GM12891 (cell line): ENCODE measurements at regions not wholly inside any gene's neighbourhood (a gene's known extent, or its start where the extent isn't known, plus 50 kb on each side); places are given as distances from the start of the nearest gene placed in this dataset.

ENCODE experiments used
- POLR2A ChIP-seq: IDR thresholded peaks from 2 replicates; pipeline ENCODE4 v1.6.1; 2011; ENCODE audit warnings: low read depth, low read length, control low read depth
- POLR2AphosphoS5 ChIP-seq: IDR thresholded peaks from 2 replicates; pipeline ENCODE4 v1.6.1; 2011; ENCODE audit warnings: low read depth, low read length, control low read depth
- SPI1 ChIP-seq: IDR thresholded peaks from 2 replicates; pipeline ENCODE4 v1.6.1; 2011; ENCODE audit warnings: low read depth, low read length, control low read depth
- TAF1 ChIP-seq: IDR thresholded peaks from 2 replicates; pipeline ENCODE4 v1.6.1; 2011; ENCODE audit warnings: low read depth, low read length, control low read depth

DNA sequence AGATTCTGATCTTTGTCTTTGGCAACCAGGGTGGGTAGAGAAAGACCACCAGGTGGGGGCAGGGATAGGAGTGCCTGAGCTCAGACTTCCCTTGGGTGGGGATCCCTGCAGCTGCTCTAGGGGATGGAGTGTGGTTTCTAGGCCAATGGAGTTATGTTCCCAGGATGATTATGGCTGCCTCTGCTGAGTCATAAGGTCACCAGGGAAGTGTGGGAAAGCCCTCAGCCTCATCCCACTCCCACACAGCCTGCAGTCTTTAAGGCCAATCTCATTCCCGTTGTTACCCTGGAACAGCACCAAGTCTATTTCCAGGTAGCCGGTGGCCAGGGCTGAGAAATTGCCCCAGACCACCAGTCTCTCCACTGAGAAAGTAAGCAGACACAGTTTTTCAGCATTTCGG is 2269.3 kb upstream of the RAG2 start:
- TF ChIP-seq POLR2A: no peak
- TF ChIP-seq TAF1: no peak
- TF ChIP-seq SPI1: no peak
- TF ChIP-seq POLR2AphosphoS5: no peak
